ENCODE measurements at regions not wholly inside any gene's neighbourhood (a gene's known extent, or its start where the extent isn't known, plus 50 kb on each side); places are given as distances from the start of the nearest gene placed in this dataset.
"Not testable (repeated sequence)": the region's sequence is repeated elsewhere in the genome, so short reads cannot be mapped to it uniquely, and the experiment has no call there.

- TF ChIP-seq EZH2 (IDR thresholded peaks at IDR 0.05; ENCODE audit: borderline replicate concordance, low read depth, low read length, severe bottlenecking); CTCF (IDR thresholded peaks at IDR 0.05; ENCODE audit: borderline replicate concordance, extremely low read depth, low read length, poor library complexity, severe bottlenecking): not testable (repeated sequence)
These were observed 1024.9 kb downstream of the PRIM2 start for GRCh38 chr6:58342287-58342686.

Data from DND-41 (cell line).